Panc1 (cell line): ENCODE measurements at regions not wholly inside any gene's neighbourhood (a gene's known extent, or its start where the extent isn't known, plus 50 kb on each side); places are given as distances from the start of the nearest gene placed in this dataset.

Experiments used
- CTCF ChIP-seq: fragments of 450-650 bp; IDR thresholded peaks from 2 replicates; pipeline ENCODE4 v1.5.1; 2017; ENCODE audit warnings: mild to moderate bottlenecking
- POLR2AphosphoS5 ChIP-seq: IDR thresholded peaks from 2 replicates; pipeline ENCODE4 v1.6.1; 2012; ENCODE audit warnings: mild to moderate bottlenecking, low read depth, low read length, moderate library complexity
- REST ChIP-seq, 2 experiments: IDR thresholded peaks; 2 replicates each; pipeline ENCODE4 v1.6.1; 2011 to 2012; ENCODE audit warnings: low read depth in 2 of 2, control low read depth in 1 of 2, low read length in 1 of 2, mild to moderate bottlenecking in 1 of 2, moderate library complexity in 1 of 2; ENCODE audit not compliant: insufficient read depth in 1 of 2
- SIN3A ChIP-seq: IDR thresholded peaks from 2 replicates; pipeline ENCODE4 v1.6.1; 2012; ENCODE audit warnings: low read depth, mild to moderate bottlenecking, low read length, moderate library complexity, borderline replicate concordance; ENCODE audit not compliant: insufficient read depth
- TCF7L2 ChIP-seq: IDR thresholded peaks from 2 replicates; pipeline ENCODE4 v1.6.1; 2011; ENCODE audit warnings: mild to moderate bottlenecking, low read depth, low read length, inconsistent platforms

GRCh38 chr1:29639156-29639736 lies 402.9 kb downstream of the PTPRU start:
- TF ChIP-seq CTCF (no peak), REST (IDR thresholded peaks at IDR 0.05; ENCODE audit: insufficient read depth in 1 of 2, low read depth in 2 of 2, low read length in 1 of 2) (no peak), POLR2AphosphoS5 (no peak), SIN3A (no peak), TCF7L2 (no peak)
